ENCODE measurements at regions not wholly inside any gene's neighbourhood (a gene's known extent, or its start where the extent isn't known, plus 50 kb on each side); places are given as distances from the start of the nearest gene placed in this dataset.

- H3K36me3 ChIP-seq = no peaks in the 10 kb centered on the region
- H3K4me1 ChIP-seq = no peaks in the 10 kb centered on the region
- no peaks in the 10 kb centered on the region for H3K9me3 ChIP-seq
- WGBS, 2 donors = 90 to 93% methylated on average over 6 of the region's 6 CpGs
- H3K27me3 ChIP-seq = no peaks in the 10 kb centered on the region
- no peak overlapping the region for H3K4me3 ChIP-seq
- no peak overlapping the region for H3K27ac ChIP-seq
- TF ChIP-seq EP300 (IDR thresholded peaks at IDR 0.05) (no peak), POLR2A (IDR thresholded peaks at IDR 0.05) (no peak), POLR2AphosphoS5 (IDR thresholded peaks at IDR 0.05) (no peak), CTCF (IDR thresholded peaks at IDR 0.05) (no peak)
- DNase-seq (no peak), ATAC-seq (ENCODE audit: low FRiP score in 2 of 2) (no peak)
Measured at GRCh38 chr14:101643651-101644050, 82.4 kb downstream of the DIO3 start.

GRCh38 chr14:101654051-101654450 is 92.8 kb downstream of the DIO3 start:
- H3K36me3 ChIP-seq = no peaks in the 10 kb centered on the region
- TF ChIP-seq CTCF (IDR thresholded peaks at IDR 0.05) (no peak), POLR2AphosphoS5 (IDR thresholded peaks at IDR 0.05) (no peak), EP300 (IDR thresholded peaks at IDR 0.05) (no peak), POLR2A (IDR thresholded peaks at IDR 0.05) (no peak)
- no peaks in the 10 kb centered on the region for H3K9me3 ChIP-seq
- no peaks in the 10 kb centered on the region for H3K27me3 ChIP-seq
- H3K27ac ChIP-seq = no peak overlapping the region
- WGBS, 2 donors = 72 to 83% methylated on average over 2 of the region's 2 CpGs
- no peak overlapping the region for H3K4me3 ChIP-seq
- no peaks in the 10 kb centered on the region for H3K4me1 ChIP-seq
- DNase-seq (no peak), ATAC-seq (ENCODE audit: low FRiP score in 2 of 2) (no peak)

- no peaks in the 10 kb centered on the region for H3K9me3 ChIP-seq
- no peak for ATAC-seq (ENCODE audit: low FRiP score in 2 of 2)
- H3K4me1 ChIP-seq = no peaks in the 10 kb centered on the region
- no peak for DNase-seq
- TF ChIP-seq POLR2A (IDR thresholded peaks at IDR 0.05) (no peak), POLR2AphosphoS5 (IDR thresholded peaks at IDR 0.05) (no peak), EP300 (IDR thresholded peaks at IDR 0.05) (no peak), CTCF (IDR thresholded peaks at IDR 0.05) (no peak)
- no peaks in the 10 kb centered on the region for H3K36me3 ChIP-seq
- H3K27ac ChIP-seq = no peak overlapping the region
- no peak overlapping the region for H3K4me3 ChIP-seq
- no peaks in the 10 kb centered on the region for H3K27me3 ChIP-seq
Measured at GRCh38 chr14:101657372-101657771, 96.1 kb downstream of the DIO3 start.

GRCh38 chr14:101665478-101666078 is 95.9 kb upstream of the PPP2R5C start:
- Histone ChIP-seq H3K4me3 (no peak overlapping the region), H3K36me3 (no peaks in the 10 kb centered on the region), H3K9me3 (peaks cover 6 to 19% (median 15%) of the 10 kb centered on the region in 4 donors), H3K27ac (no peak overlapping the region), H3K27me3 (no peaks in the 10 kb centered on the region), H3K4me1 (no peaks in the 10 kb centered on the region)
- TF ChIP-seq CTCF (IDR thresholded peaks at IDR 0.05) (peak in 3 of 6 experiments; percentile 23 to 29 (median 24)), POLR2A (IDR thresholded peaks at IDR 0.05) (no peak), EP300 (IDR thresholded peaks at IDR 0.05) (no peak), POLR2AphosphoS5 (IDR thresholded peaks at IDR 0.05) (no peak)
- DNase-seq = no peak
- no peak for ATAC-seq (ENCODE audit: low FRiP score in 2 of 2)
- 40 to 51% methylated on average over 3 of the region's 3 CpGs for WGBS, 2 donors

- Histone ChIP-seq H3K36me3 (no peaks in the 10 kb centered on the region), H3K27me3 (no peaks in the 10 kb centered on the region), H3K4me1 (no peaks in the 10 kb centered on the region), H3K9me3 (peaks cover 6 to 22% (median 18%) of the 10 kb centered on the region in 4 donors), H3K27ac (no peak overlapping the region), H3K4me3 (no peak overlapping the region)
- DNase-seq (no peak), ATAC-seq (ENCODE audit: low FRiP score in 2 of 2) (no peak)
- no peak for TF ChIP-seq POLR2A (IDR thresholded peaks at IDR 0.05)
- TF ChIP-seq POLR2AphosphoS5 (IDR thresholded peaks at IDR 0.05) = no peak
- no peak for TF ChIP-seq EP300 (IDR thresholded peaks at IDR 0.05)
- no peak for TF ChIP-seq CTCF (IDR thresholded peaks at IDR 0.05)
- 84 to 96% methylated on average over 12 to 16 of the region's 16 CpGs for WGBS, 2 donors
Measured at GRCh38 chr14:101666264-101666663, 95.2 kb upstream of the PPP2R5C start.
